NOMO-1 (cell line): ENCODE measurements at regions not wholly inside any gene's neighbourhood (a gene's known extent, or its start where the extent isn't known, plus 50 kb on each side); places are given as distances from the start of the nearest gene placed in this dataset.
"Not testable (repeated sequence)": the region's sequence is repeated elsewhere in the genome, so short reads cannot be mapped to it uniquely, and the experiment has no call there.

Source experiments
- DNase-seq, 2 experiments: peaks; one replicate each; lab custom pipeline; 2025; ENCODE audit not compliant: unreplicated experiment in 2 of 2; lab: John Stamatoyannopoulos, UW

DNA sequence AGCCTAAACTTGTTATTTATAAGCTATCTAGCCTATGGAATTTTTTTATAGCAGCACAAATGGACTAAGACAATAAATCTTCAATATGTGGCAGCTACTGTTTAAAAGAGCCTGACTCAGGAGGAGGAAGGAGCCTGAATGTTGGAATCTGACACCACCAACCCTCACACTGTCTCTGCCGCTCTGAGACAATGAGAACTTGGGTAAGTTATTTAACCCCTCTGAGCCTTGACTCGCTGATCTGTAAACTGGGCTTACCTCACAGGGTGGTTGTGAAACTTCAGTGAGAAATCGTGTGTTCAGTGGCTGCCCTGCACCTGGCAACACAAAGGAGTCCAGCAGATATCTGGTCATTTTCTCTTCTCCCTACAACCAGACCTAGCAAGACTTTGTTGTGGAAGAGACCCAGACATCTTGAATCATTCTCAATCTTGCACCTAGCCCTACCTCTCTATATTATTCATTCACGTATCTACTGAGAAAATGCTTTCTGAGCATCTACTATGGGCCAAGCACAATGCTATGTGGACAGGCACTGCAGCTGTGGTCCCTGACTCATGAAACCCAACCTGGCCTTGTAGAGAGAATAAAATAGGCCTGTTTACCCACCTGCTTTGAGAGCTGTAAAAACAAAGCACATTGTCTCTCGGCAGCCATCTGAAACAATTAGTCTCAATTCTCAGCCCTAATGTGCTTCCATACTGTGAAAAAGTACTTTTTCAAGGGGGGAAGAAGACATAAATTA lies 81.9 kb upstream of the SLC25A36 start:
- DNase-seq: no peak

DNA sequence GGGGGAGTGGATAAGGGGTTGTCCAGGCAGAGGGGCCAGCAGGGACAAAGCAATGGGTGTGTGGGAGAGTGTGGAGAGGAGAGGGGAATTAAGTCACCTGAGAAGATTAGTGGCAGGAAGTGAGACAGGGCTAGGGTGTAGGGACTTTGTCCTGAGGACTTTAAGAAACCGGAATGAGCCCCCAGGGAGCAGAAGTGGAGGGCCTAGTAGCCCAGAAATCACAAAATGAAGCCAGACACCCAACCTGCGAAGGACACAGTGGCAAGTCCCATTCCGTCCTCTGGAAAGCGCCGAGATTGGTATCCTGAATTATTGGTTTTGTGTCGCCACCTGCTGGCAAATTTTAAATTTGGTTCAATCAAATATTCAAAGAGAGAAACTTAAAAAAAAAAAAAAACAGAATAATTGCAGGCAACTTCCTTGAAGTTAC lies 78.0 kb upstream of the SLC25A36 start:
- peak; percentile 50 to 81 for DNase-seq

DNA sequence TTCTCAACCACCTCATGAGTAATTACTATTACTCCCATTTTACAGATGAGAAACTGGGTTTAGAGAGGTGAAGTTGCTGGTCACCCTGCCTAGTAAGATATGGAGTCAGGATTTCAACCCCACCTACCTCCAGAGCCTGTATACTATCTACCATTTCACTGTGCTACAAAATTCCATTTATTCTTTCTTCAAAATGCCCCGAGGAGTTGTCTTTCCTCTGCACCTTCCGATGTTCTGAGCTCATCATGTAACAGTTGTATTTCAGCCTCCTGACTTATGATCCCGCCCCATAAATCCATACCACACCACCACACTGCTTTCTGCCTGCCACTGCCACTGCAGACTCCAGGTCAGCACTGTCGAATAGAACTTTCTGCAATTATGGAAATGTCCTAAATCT lies 71.3 kb upstream of the SLC25A36 start:
- no peak for DNase-seq

DNA sequence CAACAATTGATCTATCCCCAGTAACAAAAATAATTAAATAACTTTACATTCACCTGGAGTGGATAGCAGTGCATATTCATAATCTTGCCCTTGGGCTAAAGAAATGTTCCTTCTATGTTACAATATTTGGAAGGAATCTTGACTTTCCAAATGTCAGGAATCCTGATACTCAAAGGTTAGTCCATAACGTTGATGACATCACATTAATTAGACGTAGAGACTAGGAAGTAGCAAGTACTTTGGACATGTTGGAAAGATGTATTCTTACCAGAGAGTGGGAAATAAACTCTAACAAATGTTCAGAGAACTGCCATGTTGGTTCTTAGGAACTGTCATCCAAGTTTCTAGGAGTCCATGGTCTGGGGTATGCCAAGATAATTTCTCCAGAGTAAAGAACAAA lies 70.6 kb upstream of the SLC25A36 start:
- DNase-seq: no peak

DNA sequence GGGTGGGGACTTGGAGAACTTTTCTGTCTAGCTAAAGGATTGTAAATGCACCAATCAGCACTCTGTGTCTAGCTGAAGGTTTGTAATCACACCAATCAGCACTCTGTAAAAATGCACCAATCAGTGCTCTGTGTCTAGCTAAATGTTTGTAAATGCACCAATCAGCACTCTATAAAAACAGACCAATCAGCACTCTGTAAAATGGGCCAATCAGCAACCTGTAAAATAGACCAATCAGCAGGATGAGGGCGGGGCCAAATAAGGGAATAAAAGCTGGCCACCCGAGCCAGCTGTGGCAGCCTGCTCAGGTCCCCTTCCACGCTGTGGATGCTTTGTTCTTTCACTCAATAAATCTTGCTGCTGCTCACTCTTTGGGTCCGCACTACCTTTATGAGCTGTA lies 69.5 kb upstream of the SLC25A36 start:
- not testable (repeated sequence) for DNase-seq

DNA sequence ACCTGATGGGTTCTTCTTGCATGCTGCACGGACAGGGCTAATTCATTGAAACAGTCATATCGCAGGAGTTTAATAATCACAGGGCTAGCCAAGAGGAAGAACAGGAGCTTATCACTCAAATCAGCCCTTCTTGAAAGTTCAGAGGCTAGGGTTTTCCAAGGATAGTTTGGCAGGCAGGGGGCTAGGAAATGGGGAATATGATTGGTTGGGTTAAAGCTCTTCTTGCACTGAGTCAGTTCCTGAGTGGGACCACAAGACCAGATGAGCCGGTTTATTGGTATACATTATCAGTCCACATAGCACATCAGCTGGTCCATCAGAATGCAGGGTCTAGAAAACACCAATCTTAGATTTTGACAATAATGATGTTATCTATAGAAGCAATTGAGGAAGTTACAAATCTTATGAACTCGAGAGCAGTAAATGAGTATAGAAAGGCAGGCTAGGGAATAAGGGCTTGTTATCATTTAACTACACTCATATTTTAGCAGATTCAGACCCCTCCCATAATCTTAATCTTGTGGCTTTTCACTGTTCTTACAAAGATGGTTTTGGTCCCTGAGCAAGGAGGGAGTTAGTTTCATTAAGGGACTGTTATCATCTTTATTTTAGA lies 58.1 kb upstream of the SLC25A36 start:
- DNase-seq: no peak

DNA sequence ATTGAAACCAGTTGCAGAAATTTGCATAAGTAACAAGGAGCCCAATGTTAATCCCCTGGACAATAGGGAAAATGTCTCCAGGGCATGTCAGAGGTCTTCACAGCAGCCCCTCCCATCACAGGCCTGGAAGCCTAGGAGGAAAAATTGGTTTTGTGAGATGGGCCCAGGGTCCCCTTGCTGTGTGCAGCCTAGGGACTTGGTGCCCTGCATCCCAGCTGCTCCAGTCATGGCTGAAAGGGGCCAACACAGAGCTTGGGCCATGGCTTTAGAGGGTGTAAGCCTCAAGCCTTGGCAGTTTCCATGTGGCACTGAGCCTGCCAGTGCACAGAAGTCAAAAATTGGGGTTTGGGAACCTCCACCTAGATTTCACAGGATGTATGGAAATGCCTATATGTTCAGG lies 55.9 kb upstream of the SLC25A36 start:
- DNase-seq: not testable (repeated sequence)
